Activated CD4-positive, alpha-beta T cell treated with anti-CD3 and anti-CD28 coated beads, Interleukin-2, Interleukin-6, amounts not matched to agents 100 ng/mL and 50 ng/mL, durations not matched to agents 16 hours and 8 hours (primary cell): ENCODE measurements at regions not wholly inside any gene's neighbourhood (a gene's known extent, or its start where the extent isn't known, plus 50 kb on each side); places are given as distances from the start of the nearest gene placed in this dataset.
"Not testable (repeated sequence)": the region's sequence is repeated elsewhere in the genome, so short reads cannot be mapped to it uniquely, and the experiment has no call there.

ENCODE experiments used
- DNase-seq: peaks from one replicate; pipeline ENCODE4 v3.0.0-alpha.2; 2020

- no peak for DNase-seq
Observed at GRCh38 chr18:1425679-1426078, 521.0 kb downstream of the ADCYAP1 start.

- no peak for DNase-seq
Observed at GRCh38 chr18:1435487-1435886, 530.8 kb downstream of the ADCYAP1 start.

- DNase-seq, result no peak
Observed at GRCh38 chr18:1436199-1436598, 531.5 kb downstream of the ADCYAP1 start.

GRCh38 chr18:1438458-1438910 is 533.8 kb downstream of the ADCYAP1 start:
- no peak for DNase-seq

GRCh38 chr18:1438967-1439366 is 534.3 kb downstream of the ADCYAP1 start:
- DNase-seq, result no peak

GRCh38 chr18:1444062-1444461 is 539.4 kb downstream of the ADCYAP1 start:
- DNase-seq, result not testable (repeated sequence)

GRCh38 chr18:1446765-1447164 is 542.1 kb downstream of the ADCYAP1 start:
- DNase-seq, result no peak

- DNase-seq, result no peak
Observed at GRCh38 chr18:1452821-1453220, 548.1 kb downstream of the ADCYAP1 start.

- DNase-seq, result no peak
Observed at GRCh38 chr18:1455605-1456004, 550.9 kb downstream of the ADCYAP1 start.

GRCh38 chr18:1458547-1458946 is 553.9 kb downstream of the ADCYAP1 start:
- no peak for DNase-seq

- DNase-seq, result no peak
Observed at GRCh38 chr18:1463981-1464380, 559.3 kb downstream of the ADCYAP1 start.

GRCh38 chr18:1464444-1465217 is 560.0 kb downstream of the ADCYAP1 start:
- DNase-seq, result no peak

- no peak for DNase-seq
Observed at GRCh38 chr18:1466035-1466434, 561.4 kb downstream of the ADCYAP1 start.

GRCh38 chr18:1467461-1467964 is 562.8 kb downstream of the ADCYAP1 start:
- no peak for DNase-seq

GRCh38 chr18:1468550-1468949 is 563.9 kb downstream of the ADCYAP1 start:
- no peak for DNase-seq

GRCh38 chr18:1475867-1476266 is 571.2 kb downstream of the ADCYAP1 start:
- no peak for DNase-seq

- DNase-seq, result no peak
Observed at GRCh38 chr18:1480309-1480708, 575.6 kb downstream of the ADCYAP1 start.

GRCh38 chr18:1481577-1481976 is 576.9 kb downstream of the ADCYAP1 start:
- DNase-seq, result no peak

GRCh38 chr18:1483385-1483784 is 578.7 kb downstream of the ADCYAP1 start:
- no peak for DNase-seq

GRCh38 chr18:1487457-1487856 is 582.8 kb downstream of the ADCYAP1 start:
- DNase-seq, result no peak

- no peak for DNase-seq
Observed at GRCh38 chr18:1488394-1488793, 583.7 kb downstream of the ADCYAP1 start.

- DNase-seq, result no peak
Observed at GRCh38 chr18:1488957-1489356, 584.3 kb downstream of the ADCYAP1 start.

GRCh38 chr18:1495387-1495786 is 590.7 kb downstream of the ADCYAP1 start:
- DNase-seq, result no peak

- DNase-seq, result no peak
Observed at GRCh38 chr18:1496096-1496495, 591.4 kb downstream of the ADCYAP1 start.

GRCh38 chr18:1498216-1498615 is 593.5 kb downstream of the ADCYAP1 start:
- DNase-seq, result no peak
